Fibroblast of peridontal ligament (primary cell): ENCODE measurements at regions not wholly inside any gene's neighbourhood (a gene's known extent, or its start where the extent isn't known, plus 50 kb on each side); places are given as distances from the start of the nearest gene placed in this dataset.

Source experiments
- DNase-seq: peaks from one replicate; pipeline ENCODE4 v3.0.0-alpha.2; 2010; ENCODE audit errors: extremely low read depth

DNA sequence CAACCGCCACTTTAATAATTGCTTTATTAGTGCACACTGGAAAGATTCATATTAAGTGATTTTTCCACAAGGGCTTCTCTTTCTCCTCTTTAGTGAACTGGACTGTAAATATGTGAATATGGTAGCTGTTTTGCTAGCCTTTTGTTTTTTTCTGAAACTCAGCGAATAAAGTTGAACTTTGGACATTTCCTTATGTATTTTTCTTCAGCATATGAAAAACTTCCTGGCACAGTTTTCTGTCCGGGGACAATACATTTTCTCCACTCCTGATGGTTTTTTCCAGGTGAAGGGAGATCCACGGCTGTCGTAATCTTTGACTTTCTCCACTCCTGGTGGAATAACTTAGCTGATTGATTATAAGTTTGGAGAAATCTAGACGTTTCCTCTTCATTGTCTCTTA, 457.4 kb upstream of the FAT1 start:
- no peak for DNase-seq

DNA sequence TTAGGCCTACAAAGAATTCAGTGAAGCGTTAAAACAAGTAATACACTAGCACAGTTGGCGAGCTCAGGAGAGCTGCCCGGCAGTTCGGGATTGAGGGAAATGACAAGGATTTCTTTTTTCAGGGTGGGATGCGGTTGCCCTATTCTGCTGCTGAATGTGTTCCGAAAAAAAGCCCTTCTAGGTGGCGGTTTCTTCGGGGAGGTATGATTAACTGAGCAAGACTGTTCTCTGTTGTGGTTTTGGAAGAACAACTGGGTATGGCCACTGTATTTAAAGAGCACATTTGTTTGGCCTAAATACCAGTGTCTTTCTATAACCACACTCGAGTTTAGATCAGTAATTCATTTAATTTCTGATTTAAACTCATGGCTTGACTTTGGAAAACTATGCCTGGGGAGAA, 459.7 kb upstream of the FAT1 start:
- peak; percentile 42 for DNase-seq

DNA sequence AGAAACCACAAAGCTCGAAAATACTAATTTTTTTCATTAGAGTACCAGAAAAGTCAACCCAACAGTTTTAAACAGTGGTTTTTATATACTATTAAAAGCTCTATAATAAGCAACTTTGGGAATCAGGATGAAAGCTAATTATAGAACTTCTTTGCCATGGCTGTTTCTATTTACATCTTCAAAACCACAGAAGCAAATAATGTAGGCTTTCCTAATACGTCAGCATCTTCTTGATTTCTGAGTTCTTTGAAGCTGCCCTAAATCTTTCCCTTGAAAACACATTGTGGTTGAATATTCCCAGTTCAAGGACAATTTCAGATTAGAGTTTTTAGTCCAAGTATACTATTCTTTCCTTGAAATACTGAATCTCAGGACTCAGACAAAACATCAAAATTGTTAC, 460.2 kb upstream of the FAT1 start:
- peak; percentile 55 for DNase-seq

DNA sequence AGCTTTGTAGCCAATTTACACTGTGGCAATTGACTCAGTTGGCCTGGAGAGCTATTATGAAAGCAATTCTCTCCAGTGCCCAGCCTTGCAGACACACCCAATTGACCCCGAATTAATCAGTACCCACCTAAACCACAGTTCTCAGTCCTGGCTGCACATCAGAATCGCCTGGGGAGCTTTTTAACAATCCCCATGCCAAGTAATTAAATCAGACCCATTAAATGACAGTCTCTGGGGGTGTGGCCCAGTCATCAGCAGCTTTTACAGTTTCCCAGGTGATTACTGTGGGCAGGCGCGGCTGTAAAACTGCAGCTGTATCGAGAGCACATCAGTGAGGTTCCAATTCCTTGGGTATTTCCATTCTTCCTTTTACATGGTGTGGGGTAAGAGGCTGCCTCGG, 460.9 kb upstream of the FAT1 start:
- DNase-seq, result no peak

DNA sequence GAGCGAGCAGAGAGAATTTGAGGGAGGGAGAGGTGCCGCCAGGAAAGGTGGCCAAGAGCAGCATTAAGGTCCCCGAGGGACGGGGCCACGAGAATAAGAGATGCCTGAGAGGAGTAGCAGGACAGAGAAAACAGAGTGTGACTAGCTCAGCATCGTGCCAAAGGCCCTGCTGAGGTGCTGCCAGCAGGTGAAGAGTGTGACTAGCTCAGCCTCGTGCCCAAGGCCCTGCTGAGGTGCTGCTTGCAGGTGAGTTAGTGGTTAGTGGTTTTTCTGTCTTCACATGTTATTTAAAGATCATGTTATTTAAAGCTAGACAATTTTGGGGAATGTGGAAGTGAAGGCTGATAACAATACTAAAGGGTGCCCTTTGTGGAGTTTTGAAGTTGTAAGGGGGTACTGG, 464.5 kb upstream of the FAT1 start:
- DNase-seq, result no peak

DNA sequence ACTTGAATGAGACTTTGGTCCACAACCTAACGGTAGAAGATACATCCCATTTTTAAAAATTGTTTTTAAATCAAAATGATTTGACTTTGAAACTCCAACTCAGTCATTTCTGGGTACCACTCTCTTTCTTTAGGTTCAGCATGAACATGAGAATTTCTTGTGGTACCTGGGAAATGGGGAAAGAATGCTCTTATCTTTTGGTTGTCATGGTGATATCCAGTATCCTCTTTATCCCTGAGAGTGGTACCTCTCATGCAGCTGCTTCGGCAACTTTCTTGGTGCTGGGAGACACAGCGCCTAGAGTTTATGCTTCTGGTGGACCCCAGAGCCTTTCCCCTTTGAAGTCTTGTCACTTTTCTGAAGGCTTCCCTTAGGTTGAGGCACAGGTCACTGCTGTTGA, 465.1 kb upstream of the FAT1 start:
- no peak for DNase-seq

DNA sequence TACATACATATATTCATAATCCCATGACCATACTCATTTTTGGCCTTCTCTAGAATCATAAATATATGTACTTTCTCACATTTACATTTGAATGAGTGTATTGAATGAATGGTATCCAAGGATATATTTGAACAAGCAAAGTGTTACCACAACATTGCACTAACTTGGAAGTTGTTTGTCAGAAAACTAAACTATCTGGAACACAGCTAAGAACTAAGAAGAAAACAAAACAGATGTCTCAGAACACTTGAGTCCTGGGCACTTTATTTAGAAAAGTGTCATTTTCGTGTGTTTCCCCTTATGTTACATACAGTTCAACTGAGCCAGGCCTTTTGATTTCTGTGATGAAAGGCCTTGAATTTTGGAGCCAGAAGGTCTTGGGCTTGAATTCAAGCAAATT, 466.7 kb upstream of the FAT1 start:
- no peak for DNase-seq

DNA sequence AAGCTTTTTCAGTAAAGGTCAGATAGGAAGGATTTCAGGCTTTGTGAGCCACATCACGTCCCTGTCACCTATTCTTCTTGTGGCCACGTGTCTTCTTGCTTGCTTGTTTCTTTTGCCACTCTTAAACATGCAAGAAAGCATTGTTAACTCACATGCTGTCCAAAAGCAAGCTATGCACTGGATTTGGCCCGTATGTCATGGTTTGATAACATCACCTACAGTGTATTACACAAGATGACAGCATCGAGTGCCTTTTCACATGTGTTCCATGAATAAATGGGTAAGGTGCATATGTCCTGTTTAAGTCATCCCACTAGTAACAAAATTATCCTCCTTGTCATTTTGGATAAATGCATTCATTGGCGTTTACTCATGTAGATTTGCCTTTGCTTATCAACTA, 468.0 kb upstream of the FAT1 start:
- no peak for DNase-seq

DNA sequence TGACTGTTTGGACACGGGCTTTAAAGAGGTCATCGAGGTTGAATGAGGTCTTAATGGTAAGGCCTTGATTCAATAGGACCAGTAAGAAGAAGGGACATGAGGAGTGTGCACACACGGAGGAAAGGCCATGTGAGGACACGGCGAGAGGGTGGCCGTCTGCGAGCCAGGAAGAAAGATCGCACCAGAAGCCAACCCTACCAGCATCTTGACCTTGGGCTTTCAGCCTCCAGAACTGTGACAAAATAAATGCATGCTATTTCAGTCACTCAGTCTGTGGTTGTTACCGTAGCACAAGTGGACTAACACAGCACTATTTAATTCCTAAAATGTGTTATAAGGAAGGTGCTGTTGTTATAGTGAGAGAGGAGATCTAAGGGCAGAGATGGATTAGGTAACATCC, 468.6 kb upstream of the FAT1 start:
- DNase-seq, result no peak

DNA sequence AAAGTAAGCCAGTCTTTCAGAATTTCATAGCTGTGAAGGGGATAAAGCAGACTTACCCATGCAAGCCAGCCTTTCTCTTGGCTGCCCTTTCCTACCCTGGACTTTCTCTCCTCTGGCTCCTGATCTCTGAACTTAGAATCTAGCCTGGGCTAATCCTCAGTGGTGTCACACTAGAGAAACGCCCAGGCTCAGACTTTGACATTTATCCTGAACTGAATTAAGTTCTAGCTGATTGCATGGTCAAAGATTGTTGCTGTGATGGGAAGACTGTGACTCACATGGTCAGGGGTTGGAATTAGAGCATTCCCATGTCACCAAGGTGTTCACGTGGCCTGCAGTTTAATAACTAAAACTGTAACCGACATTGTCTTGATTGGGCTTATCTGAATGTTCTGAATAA, 469.5 kb upstream of the FAT1 start:
- DNase-seq, result no peak

DNA sequence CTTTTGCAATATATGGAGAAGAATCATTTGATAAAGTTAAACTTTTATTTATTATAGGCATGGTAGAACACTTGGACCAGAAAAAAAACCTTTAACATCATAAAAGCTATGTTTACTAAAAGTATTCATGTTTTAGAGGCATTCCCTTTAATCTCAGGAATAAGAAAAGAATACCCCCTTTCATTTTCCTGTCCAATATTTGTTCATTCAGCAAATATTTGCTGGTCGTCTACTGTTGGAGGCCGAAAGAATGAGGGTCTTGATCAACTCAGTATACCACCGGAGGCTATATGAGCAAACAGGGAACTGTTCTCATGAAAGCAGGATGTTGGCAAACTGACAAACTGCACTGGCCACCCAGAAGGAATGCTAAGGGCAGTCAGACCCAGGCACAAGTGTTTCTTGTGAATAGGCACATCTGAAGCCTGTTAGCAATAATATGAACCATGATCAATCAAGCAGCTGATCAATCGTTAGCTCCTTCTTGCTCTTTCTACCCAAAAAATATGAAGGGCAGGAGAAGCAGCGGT, 480.8 kb upstream of the FAT1 start:
- DNase-seq, result no peak

DNA sequence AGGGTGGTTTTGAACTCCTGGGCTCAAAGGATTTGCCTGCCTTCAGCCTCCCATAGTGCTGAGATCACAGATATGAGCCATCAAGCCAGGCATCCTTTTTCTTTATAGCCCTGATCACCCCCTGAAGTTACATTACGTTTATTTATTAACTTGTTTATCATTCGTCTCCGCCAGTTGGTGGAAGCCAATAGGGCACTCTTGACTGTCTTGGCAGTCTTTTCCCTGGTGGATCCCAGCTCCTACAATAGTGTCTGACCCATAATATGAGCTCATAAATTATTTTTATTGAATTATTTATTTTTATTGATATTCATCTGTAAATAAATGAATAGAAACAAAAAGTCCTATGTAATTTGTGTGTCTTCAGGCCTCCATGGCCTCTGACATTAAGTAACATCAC, 484.3 kb upstream of the FAT1 start:
- no peak for DNase-seq

DNA sequence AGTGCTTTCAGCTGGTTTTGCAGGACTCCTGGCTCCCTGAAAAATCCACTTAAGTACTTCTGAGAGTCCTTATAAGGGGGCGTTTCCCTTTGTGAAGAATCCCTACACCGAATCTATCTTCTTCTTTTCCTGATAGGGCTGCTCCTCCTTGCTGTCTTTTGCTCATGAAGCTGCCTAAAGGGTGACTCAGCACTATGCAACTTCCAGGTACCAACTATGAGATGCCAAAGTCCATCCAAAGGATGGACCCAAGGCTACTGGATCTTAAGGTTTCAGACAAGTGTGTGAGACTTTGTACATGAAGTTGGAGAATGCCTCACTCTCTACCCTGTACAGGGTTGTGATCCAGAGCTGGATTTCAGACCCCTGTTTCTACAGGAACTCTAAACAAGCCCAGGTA, 485.0 kb upstream of the FAT1 start:
- DNase-seq, result no peak

DNA sequence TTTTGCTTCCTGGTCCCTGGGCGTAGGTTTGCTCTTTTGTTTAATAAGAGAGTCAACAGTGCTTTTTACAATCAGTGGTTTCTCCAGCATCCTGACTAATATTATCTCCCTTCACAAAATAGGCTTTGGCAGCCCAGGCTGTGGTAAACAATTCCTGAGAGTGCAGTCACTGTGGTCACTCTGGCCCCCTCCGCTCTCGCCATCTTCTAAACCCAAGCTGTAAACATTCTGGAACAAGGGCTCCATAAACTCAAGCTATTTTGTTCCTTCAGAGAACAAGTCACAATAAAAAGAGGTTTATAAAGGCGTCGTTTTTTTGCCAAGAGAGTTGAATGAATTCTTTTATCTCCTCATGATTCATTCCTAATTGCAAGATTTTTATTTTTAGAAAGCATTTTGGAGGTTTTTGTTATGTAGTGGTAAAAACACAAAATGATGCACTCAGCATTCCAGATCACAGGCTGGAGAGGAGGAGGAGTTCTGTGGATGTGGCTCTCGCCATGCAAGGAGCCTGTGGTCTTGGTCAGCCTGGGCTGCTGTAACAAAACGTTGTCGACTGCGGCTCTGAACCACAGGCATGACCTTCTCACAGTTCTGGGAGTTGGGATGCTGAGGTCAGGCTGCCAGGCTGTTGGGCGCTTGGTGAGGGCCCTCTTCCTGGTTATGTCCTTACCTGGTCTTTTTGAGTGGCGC, 486.4 kb upstream of the FAT1 start:
- DNase-seq, result peak; percentile 81

DNA sequence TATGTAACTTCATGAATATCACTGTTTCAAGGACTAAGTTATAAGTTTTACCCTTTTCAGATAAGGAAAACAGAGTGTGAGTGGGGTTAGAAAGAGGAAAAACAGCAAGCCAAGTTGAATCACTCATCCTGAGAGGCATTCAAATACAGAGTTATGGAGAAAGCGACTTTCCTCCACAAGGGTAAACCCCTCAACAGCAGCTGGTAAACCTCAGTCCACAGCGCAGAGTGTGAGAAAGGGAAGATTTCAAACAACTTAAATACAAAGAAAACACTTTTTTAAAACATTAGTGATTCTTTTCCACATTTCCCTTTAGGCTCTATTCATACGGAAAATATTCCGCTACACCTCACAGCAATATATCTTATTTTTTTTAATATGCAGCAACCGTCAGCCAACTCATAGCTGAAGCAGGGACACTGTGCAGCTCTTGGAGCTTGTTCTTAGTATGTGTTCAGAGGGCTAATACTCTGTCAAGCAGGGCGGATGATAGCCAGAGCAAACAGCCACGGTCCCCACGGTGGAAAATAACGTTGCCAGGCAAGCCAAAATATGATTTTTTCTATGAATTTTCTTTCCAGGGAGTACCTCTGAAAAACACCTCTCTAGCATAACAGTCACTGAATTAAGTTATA, 488.9 kb upstream of the FAT1 start:
- no peak for DNase-seq

DNA sequence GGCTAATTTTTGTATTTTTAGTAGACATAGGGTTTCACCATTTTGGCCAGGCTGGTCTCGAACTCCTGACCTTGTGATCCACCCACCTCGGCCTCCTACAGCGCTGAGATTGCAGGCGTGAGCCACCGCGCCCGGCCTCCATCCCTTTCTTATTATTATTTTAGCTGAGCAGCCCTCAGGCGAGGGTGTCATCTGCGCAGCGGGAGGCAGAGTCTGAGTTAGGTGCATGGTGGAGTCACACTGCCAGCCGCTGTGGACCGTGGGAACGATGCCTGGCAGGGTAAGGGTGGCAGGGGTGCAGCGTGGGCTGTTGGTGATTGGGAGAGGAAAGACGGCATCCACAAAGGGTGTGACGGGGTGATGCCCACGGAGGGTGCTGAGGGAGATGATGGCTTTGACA, 491.8 kb upstream of the FAT1 start:
- DNase-seq, result no peak

DNA sequence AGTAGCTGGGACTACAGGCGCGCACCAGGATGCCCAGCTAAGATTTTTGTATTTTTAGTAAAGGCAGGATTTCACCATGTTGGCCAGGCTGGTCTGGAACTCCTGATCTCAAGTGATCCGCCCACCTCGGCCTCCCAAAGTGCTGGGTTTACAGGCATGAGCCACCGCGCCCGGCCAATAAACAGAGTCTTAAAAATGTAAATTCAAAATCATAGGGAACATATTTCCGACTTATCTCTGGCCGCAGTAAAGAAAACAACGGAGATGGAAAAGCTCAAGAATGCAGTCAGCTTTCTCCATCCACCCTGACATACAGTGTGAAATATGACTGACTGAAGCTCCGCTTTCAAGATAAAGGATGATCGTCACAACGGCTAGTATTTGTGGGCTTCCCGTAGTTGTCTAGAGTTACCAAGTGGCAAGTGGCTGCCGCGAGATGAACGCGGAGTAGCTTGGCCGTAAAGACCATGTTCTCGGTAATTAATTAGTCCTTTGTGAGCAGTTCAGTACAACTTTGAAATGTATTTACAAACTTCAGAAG, 495.1 kb upstream of the FAT1 start:
- no peak for DNase-seq

DNA sequence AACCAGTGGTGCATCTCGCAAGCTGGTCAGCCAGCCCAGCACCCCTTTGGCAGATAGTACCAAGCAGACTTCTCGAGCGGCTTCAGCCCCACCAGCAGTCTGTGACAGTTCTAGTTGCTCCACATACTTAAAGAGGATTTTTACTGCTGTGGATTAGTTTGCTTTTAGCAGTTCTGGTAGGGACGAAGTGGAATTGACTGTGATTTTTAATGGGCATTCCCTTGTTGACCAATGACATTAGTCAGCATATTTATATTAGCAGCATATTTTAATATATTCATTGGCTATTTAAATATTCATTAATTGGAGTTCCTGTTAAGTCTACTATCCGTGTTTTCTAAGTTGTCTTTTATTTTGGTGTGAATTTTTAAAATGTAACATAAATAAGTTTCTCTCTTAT, 500.9 kb upstream of the FAT1 start:
- no peak for DNase-seq

DNA sequence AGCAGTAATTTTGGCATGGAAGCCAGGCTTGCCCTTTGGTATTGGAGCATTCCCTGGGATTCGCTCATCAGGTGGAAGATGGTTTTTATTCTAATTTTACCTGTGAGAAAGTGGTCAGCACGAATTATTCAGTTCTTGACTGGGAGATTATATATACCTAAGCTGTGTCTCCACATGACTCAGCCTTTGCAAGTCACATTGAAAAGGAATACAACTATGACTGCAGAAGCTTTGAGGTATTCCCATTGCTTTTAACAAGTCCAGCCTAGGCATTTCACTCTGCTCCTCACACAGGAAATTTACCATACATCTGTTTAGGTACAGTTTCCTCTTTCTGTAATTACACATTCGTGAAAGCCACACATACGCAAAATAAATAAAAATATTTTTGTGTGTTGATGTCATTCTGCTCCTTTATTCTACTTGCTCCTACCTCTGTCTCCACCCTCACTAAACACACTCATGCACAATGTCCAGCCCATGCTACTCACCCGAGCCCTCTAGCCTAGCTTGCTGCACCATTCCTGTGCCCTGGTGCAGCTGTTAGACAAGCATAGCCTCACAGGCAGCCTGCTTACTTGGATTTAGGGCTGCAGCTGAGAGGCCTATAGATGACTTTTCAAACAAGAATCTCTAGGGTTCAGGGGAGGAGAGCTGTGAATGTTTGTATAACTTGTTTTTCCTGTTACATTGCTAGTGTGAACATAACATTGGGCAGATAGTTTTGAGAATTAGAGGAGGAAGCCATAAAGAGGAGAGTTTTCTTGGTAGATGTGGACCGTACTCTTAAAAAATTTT, 504.4 kb upstream of the FAT1 start:
- no peak for DNase-seq

DNA sequence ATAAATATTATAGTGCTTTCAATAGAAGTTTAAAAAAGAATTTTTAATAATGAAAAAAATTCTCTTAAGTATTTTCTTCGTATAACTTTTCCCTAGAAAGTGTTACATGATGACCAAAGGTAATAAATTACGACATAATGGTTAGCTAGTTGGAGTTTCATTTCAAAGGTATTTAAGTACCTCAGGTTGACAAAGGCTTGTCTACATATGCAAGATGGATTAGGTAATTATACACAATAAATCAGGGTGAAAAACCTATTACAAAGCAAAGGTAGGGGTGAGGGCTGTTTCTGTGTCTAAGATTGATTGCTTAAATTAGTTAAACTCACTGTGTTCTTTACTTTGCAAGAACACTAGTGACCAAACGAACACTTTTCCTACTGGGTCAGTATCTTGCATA, 508.5 kb upstream of the FAT1 start:
- no peak for DNase-seq

DNA sequence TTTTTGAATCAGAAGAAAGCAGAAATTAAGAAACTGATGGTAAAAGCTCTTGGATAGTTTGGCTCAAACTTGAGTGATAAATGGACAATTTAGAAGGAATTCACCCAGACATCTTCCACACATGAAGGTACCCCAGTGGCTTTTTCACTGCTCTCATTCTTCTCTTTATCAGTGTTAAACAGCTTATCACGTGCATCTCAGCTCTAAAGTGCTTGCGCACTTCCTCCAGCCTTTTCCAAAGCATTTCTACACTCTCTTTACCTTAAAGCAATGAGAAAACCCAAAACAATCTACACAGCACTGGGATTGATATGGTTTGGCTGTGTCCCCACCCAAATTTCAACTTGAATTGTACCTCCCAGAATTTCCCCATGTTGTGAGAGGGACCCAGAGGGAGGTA, 509.1 kb upstream of the FAT1 start:
- DNase-seq, result no peak

DNA sequence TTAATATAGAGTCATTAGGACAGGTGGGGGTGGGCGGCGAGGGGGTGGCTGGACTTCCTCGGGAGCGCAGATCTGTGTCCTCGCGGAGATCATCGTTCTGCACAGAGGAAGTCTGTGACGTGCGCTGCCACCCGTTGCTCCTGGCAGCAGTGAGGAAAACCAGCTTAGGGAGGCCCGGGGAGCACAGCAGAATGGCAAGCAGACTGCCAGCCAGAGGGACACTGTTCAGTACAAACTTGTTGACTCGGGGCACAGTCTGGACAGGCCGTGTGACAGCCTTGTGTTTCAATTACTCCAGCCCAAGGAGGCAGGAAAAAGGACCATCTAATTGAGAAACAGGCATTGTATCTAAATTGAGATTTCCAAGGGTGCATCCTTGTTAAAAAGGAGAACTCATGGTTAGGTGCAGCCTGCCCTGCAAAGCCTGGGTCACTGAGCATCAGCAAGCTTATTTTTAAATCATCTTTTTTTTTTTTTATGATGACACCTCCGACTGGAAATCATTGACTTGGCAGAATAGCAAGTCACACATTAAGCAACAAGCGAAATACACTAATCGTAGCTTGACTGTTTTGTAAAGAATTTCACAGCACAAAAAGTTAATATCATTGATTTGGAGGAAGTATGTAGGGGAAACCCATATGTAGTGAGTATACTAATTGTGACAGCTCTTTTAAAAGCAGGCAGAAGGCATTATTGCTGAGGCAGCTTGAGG, 512.0 kb upstream of the FAT1 start:
- no peak for DNase-seq
